Ovary (tissue), 7 donors: ENCODE measurements at regions not wholly inside any gene's neighbourhood (a gene's known extent, or its start where the extent isn't known, plus 50 kb on each side); places are given as distances from the start of the nearest gene placed in this dataset.
"Not testable (repeated sequence)": the region's sequence is repeated elsewhere in the genome, so short reads cannot be mapped to it uniquely, and the experiment has no call there.

Experiments used
- DNase-seq, 5 donors: peaks; one replicate each; pipeline ENCODE4 v3.0.0-alpha.2; 2019 to 2020
- H3K27ac ChIP-seq, 2 donors: fragments of 200-600 bp; one replicate each; pipeline versions ENCODE4 v1.5.1 to v1.8.0; 2019 to 2022
- H3K27me3 ChIP-seq: fragments of 200-600 bp; one replicate; pipeline ENCODE4 v1.8.0; 2022
- H3K36me3 ChIP-seq: fragments of 200-600 bp; sonication (generic); one replicate; pipeline ENCODE4 v1.5.1; 2019
- H3K4me1 ChIP-seq: one replicate; pipeline ENCODE4 v1.8.1; 2013; ENCODE audit warnings: mild to moderate bottlenecking, moderate library complexity; ENCODE audit not compliant: insufficient read depth
- H3K4me3 ChIP-seq: fragments of 200-600 bp; sonication (generic); one replicate; pipeline ENCODE4 v1.5.1; 2017
- H3K9me3 ChIP-seq, 2 donors: fragments of 200-600 bp in 1 of 2; sonication (generic) in 1 of 2; one replicate each; pipeline versions ENCODE4 v1.5.1 to v1.8.1; 2013 to 2019; ENCODE audit warnings: mild to moderate bottlenecking in 1 of 2, moderate library complexity in 1 of 2
- CTCF ChIP-seq, 3 donors: fragments of 450-650 bp in 2 of 3; fragments of 200-600 bp in 1 of 3; IDR thresholded peaks; one replicate each; pipeline versions ENCODE4 v1.5.1 to v1.8.0; 2016 to 2022; ENCODE audit warnings: antibody characterized with exemption in 3 of 3, mild to moderate bottlenecking in 1 of 3
- EP300 ChIP-seq: sonication (generic); formaldehyde crosslinking; IDR thresholded peaks from one replicate; pipeline ENCODE4 v1.6.1; 2017; ENCODE audit warnings: antibody characterized with exemption
- POLR2A ChIP-seq: fragments of 450-650 bp; IDR thresholded peaks from one replicate; pipeline ENCODE4 v1.6.1; 2017; ENCODE audit warnings: antibody characterized with exemption, mild to moderate bottlenecking, moderate library complexity
- WGBS, 3 donors: extraction: QIAGEN DNeasy Blood & Tissue Kit in 1 of 3; methylation state at CpG; one replicate each; pipeline versions ENCODE4 v1.1.5 to v1.1.7; 2013 to 2017; 5-methylcytosine and 5-hydroxymethylcytosine counted together
- intact Hi-C, 4 donors: fragments of 100-400 bp; cut with DNase I; formaldehyde crosslinking; loops; one replicate each; pipeline versions ENCODE4 v1.11.0 to v1.15.1; 2022 to 2023
- donor health status: DM: no; HTN: no; CAD: no; lungs with moderate emphysema.
- donor health status: DM: no; HTN: no; CAD: no.
- donor health status: Bipolar disorder and iron deficiency.
- donor health status: DM: no; HTN: no; CAD: no.
- donor health status: DM: yes; HTN: yes; CAD: no.

GRCh38 chr9:71602652-71603051 is 165.7 kb downstream of the CEMIP2 start:
- DNase-seq = no peak
- no peak overlapping the region for H3K4me3 ChIP-seq
- intact Hi-C loops = loop anchor here in 1 of 4 donors (10.0 kb wide), 1 partner anchor 222 kb away; no protein-coding TSS in a partner anchor
- no peaks in the 10 kb centered on the region for H3K9me3 ChIP-seq
- peaks cover 1% of the 10 kb centered on the region for H3K4me1 ChIP-seq
- no peak for TF ChIP-seq CTCF (IDR thresholded peaks at IDR 0.05)
- TF ChIP-seq POLR2A = no peak
- no peak for TF ChIP-seq EP300
- H3K27me3 ChIP-seq = no peaks in the 10 kb centered on the region
- H3K36me3 ChIP-seq = no peaks in the 10 kb centered on the region
- H3K27ac ChIP-seq = no peak overlapping the region

- H3K9me3 ChIP-seq, H3K27ac ChIP-seq, H3K36me3 ChIP-seq, H3K27me3 ChIP-seq, H3K4me3 ChIP-seq, DNase-seq, intact Hi-C loops, H3K4me1 ChIP-seq: not testable (repeated sequence)
- WGBS, 3 donors = 79 to 83% (median 81%) methylated on average over 12 of the region's 12 CpGs
Observed at GRCh38 chr9:71595762-71596161, 172.6 kb downstream of the CEMIP2 start.

GRCh38 chr9:71594541-71594940 is 173.8 kb downstream of the CEMIP2 start:
- Histone ChIP-seq H3K4me3 (no peak overlapping the region), H3K36me3 (no peaks in the 10 kb centered on the region), H3K27me3 (no peaks in the 10 kb centered on the region), H3K9me3 (no peaks in the 10 kb centered on the region), H3K4me1 (no peaks in the 10 kb centered on the region), H3K27ac (no peak overlapping the region)
- WGBS, 3 donors = 77 to 88% (median 83%) methylated on average over 3 of the region's 3 CpGs
- no peak for TF ChIP-seq POLR2A
- no peak for TF ChIP-seq CTCF (IDR thresholded peaks at IDR 0.05)
- TF ChIP-seq EP300 = no peak
- intact Hi-C loops = no loop called here
- DNase-seq = no peak

GRCh38 chr9:71592400-71592799 is 175.9 kb downstream of the CEMIP2 start:
- Histone ChIP-seq H3K4me1 (no peaks in the 10 kb centered on the region), H3K27me3 (no peaks in the 10 kb centered on the region), H3K9me3 (no peaks in the 10 kb centered on the region), H3K4me3 (no peak overlapping the region), H3K36me3 (no peaks in the 10 kb centered on the region), H3K27ac (no peak overlapping the region)
- intact Hi-C loops = no loop called here
- WGBS, 3 donors = 87 to 95% (median 92%) methylated on average over 2 of the region's 2 CpGs
- DNase-seq = no peak
- TF ChIP-seq EP300 (no peak), POLR2A (no peak), CTCF (IDR thresholded peaks at IDR 0.05) (no peak)

GRCh38 chr9:71590362-71590761 is 178.0 kb downstream of the CEMIP2 start:
- TF ChIP-seq POLR2A (no peak), CTCF (IDR thresholded peaks at IDR 0.05) (no peak), EP300 (no peak)
- no peak for DNase-seq
- no peaks in the 10 kb centered on the region for H3K4me1 ChIP-seq
- H3K27ac ChIP-seq = no peak overlapping the region
- H3K9me3 ChIP-seq = no peaks in the 10 kb centered on the region
- WGBS, 3 donors = 44 to 55% (median 50%) methylated on average over 3 of the region's 3 CpGs
- H3K27me3 ChIP-seq = no peaks in the 10 kb centered on the region
- no peaks in the 10 kb centered on the region for H3K36me3 ChIP-seq
- intact Hi-C loops = no loop called here
- no peak overlapping the region for H3K4me3 ChIP-seq
